ENCODE measurements at regions not wholly inside any gene's neighbourhood (a gene's known extent, or its start where the extent isn't known, plus 50 kb on each side); places are given as distances from the start of the nearest gene placed in this dataset.

DNA sequence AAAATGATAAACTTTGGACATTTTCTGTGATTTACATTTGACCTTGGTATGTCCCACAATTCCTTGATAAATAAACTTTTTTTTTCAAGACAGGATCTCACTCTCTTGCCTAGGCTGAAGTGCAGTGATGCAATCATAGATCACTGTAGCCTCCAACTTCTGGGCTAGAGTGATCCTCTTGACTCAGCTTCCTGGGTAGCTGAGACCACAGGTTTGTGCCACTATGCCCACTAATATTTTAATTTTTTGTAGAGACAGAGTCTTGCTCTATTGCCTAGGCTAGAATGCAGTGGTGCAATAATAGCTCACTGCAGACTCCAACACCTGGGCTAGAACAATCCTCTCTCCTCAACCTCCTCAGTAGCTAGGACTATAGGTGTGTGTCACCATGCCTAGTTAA, 79.1 kb upstream of the PTGDR start:
- TF ChIP-seq POLR2A (IDR thresholded peaks at IDR 0.05; ENCODE audit: low read depth) = no peak
- TF ChIP-seq CTCF (IDR thresholded peaks at IDR 0.05) = no peak
